A549 (cell line): ENCODE measurements at regions not wholly inside any gene's neighbourhood (a gene's known extent, or its start where the extent isn't known, plus 50 kb on each side); places are given as distances from the start of the nearest gene placed in this dataset.

Experiments
- ATAC-seq, 2 experiments: fragments of 200-7000 bp in 1 of 2; fragments of >200 bp in 1 of 2; cut with Nextera tagmentation in 1 of 2; cut with Tn5 transposase in 1 of 2; 3 replicates each; pipeline versions ENCODE4 v1.8.0 to v1.9.1; 2018 to 2020; ENCODE audit warnings: mild to moderate bottlenecking in 1 of 2, moderate library complexity in 1 of 2
- CTCF ChIA-PET: fragments of 300-600 bp; sonication (Branson Sonifier 250); formaldehyde crosslinking; extraction: SDS; loops from one replicate; lab custom pipeline; 2021; ENCODE audit warnings: antibody characterized with exemption, inconsistent platforms; lab: Yijun Ruan, JAX
- POLR2A ChIA-PET: fragments of 350-600 bp; formaldehyde crosslinking; extraction: SDS; loops from one replicate; lab custom pipeline; 2021; ENCODE audit warnings: antibody characterized with exemption, inconsistent platforms; lab: Yijun Ruan, JAX
- DNase-seq, 2 experiments: peaks; one replicate each; pipeline versions ENCODE4 v3.0.0 to v3.0.0-alpha.2; 2011 to 2016; ENCODE audit warnings: low read depth in 1 of 2, low spot score in 1 of 2
- FAIRE-seq: peaks from 2 replicates; lab custom pipeline; 2011; peaks lifted over from hg19 to GRCh38; lab: Jason Lieb, UNC
- H3K27ac ChIP-seq, 2 experiments: fragments of >200 bp; sonication (Bioruptor Twin); formaldehyde crosslinking; 3 replicates each; pipeline ENCODE4 v1.5.1; 2016 to 2017
- H3K4me1 ChIP-seq: fragments of >200 bp; sonication (Bioruptor Twin); formaldehyde crosslinking; 3 replicates; pipeline ENCODE4 v1.6.1; 2016
- H3K4me2 ChIP-seq: fragments of >200 bp; sonication (Bioruptor Twin); formaldehyde crosslinking; 3 replicates; pipeline ENCODE4 v1.6.1; 2016
- H3K4me3 ChIP-seq: fragments of >200 bp; sonication (Bioruptor Twin); formaldehyde crosslinking; 3 replicates; pipeline ENCODE4 v1.5.1; 2016
- H3K9me3 ChIP-seq: fragments of >200 bp; sonication (Bioruptor Twin); formaldehyde crosslinking; 3 replicates; pipeline ENCODE4 v1.6.1; 2016
- CBX2 ChIP-seq: fragments of 200-600 bp; sonication (generic); IDR thresholded peaks from 2 replicates; pipeline ENCODE4 v1.6.1; 2016; ENCODE audit warnings: low read depth, mild to moderate bottlenecking, borderline replicate concordance
- CTCF ChIP-seq: fragments of >200 bp; sonication (Bioruptor Twin); formaldehyde crosslinking; IDR thresholded peaks from 3 replicates; pipeline ENCODE4 v1.5.1; 2016
- EHF ChIP-seq: fragments of 250-450 bp; sonication (Bioruptor Pico); IDR thresholded peaks from 2 replicates; pipeline ENCODE4 v1.5.0; 2020; ENCODE audit warnings: mild to moderate bottlenecking
- ELK1 ChIP-seq: fragments of 150-350 bp; IDR thresholded peaks from 2 replicates; pipeline ENCODE4 v1.6.1; 2014; ENCODE audit warnings: low read depth, mild to moderate bottlenecking, low read length
- EP300 ChIP-seq, 2 experiments: fragments of >200 bp; sonication (Bioruptor Twin); formaldehyde crosslinking; IDR thresholded peaks; 2 replicates in 1 of 2; 3 replicates in 1 of 2; pipeline ENCODE4 v1.6.1; 2016 to 2017
- ESRRA ChIP-seq: fragments of 150-350 bp; IDR thresholded peaks from 2 replicates; pipeline ENCODE4 v1.6.1; 2014; ENCODE audit warnings: mild to moderate bottlenecking, low read length, borderline replicate concordance
- FOSB ChIP-seq: fragments of 250-450 bp; sonication (Bioruptor Pico); IDR thresholded peaks from 2 replicates; pipeline ENCODE4 v1.5.0; 2020; ENCODE audit warnings: mild to moderate bottlenecking, moderate library complexity
- FOSL2 ChIP-seq, 2 experiments: fragments of 450-650 bp in 1 of 2; fragments of >200 bp in 1 of 2; sonication (Bioruptor Twin) in 1 of 2; formaldehyde crosslinking; IDR thresholded peaks; 2 replicates each; pipeline versions ENCODE4 v1.5.0 to v1.6.1; 2016 to 2020; ENCODE audit warnings: mild to moderate bottlenecking in 1 of 2, moderate library complexity in 1 of 2
- HOXA7 ChIP-seq: fragments of 250-450 bp; sonication (Bioruptor Pico); IDR thresholded peaks from 2 replicates; pipeline ENCODE4 v1.5.0; 2020; ENCODE audit warnings: mild to moderate bottlenecking, moderate library complexity
- HOXB13 ChIP-seq: fragments of 250-450 bp; sonication (Bioruptor Pico); IDR thresholded peaks from 2 replicates; pipeline ENCODE4 v1.5.0; 2020; ENCODE audit warnings: low read depth, mild to moderate bottlenecking, moderate library complexity
- KDM1A ChIP-seq: fragments of 200-600 bp; sonication (generic); IDR thresholded peaks from 2 replicates; pipeline ENCODE4 v1.6.1; 2016; ENCODE audit warnings: low read depth, mild to moderate bottlenecking
- KDM5A ChIP-seq: fragments of 200-600 bp; sonication (generic); IDR thresholded peaks from 2 replicates; pipeline ENCODE4 v1.6.1; 2016; ENCODE audit warnings: antibody characterized with exemption, mild to moderate bottlenecking
- POLR2A ChIP-seq: IDR thresholded peaks from 2 replicates; pipeline ENCODE4 v1.6.1; 2012; ENCODE audit warnings: mild to moderate bottlenecking, low read length
- POLR2AphosphoS2 ChIP-seq: conservative IDR thresholded peaks from 2 replicates; pipeline ENCODE4 v1.6.1; 2012; ENCODE audit warnings: low read length, improper control_type of control experiment, inconsistent platforms
- RAD21 ChIP-seq, 2 experiments: fragments of >200 bp in 1 of 2; sonication (Bioruptor Twin) in 1 of 2; formaldehyde crosslinking in 1 of 2; IDR thresholded peaks in 1 of 2; conservative IDR thresholded peaks in 1 of 2; 2 replicates in 1 of 2; 3 replicates in 1 of 2; pipeline ENCODE4 v1.6.1; 2012 to 2018; ENCODE audit warnings: inconsistent platforms in 1 of 2
- RARB ChIP-seq: fragments of 250-450 bp; sonication (Bioruptor Pico); IDR thresholded peaks from 2 replicates; pipeline ENCODE4 v1.8.0; 2021; ENCODE audit warnings: mild to moderate bottlenecking, moderate library complexity
- REST ChIP-seq: fragments of 200-600 bp; sonication (generic); IDR thresholded peaks from 2 replicates; pipeline ENCODE4 v1.6.1; 2016; ENCODE audit warnings: antibody characterized with exemption, mild to moderate bottlenecking, moderate library complexity
- RNF2 ChIP-seq: fragments of 200-600 bp; sonication (generic); IDR thresholded peaks from 2 replicates; pipeline ENCODE4 v1.6.1; 2016; ENCODE audit warnings: low read depth, mild to moderate bottlenecking, antibody characterized with exemption, moderate library complexity, borderline replicate concordance
- SREBF2 ChIP-seq: fragments of 450-650 bp; IDR thresholded peaks from 2 replicates; pipeline ENCODE4 v1.6.1; 2014; ENCODE audit warnings: mild to moderate bottlenecking, moderate library complexity
- TP53 ChIP-seq: fragments of 250-450 bp; sonication (Bioruptor Pico); IDR thresholded peaks from 2 replicates; pipeline ENCODE4 v1.5.0; 2021; ENCODE audit warnings: mild to moderate bottlenecking, moderate library complexity
- ZNF302 ChIP-seq: fragments of 250-450 bp; sonication (Bioruptor Pico); IDR thresholded peaks from 2 replicates; pipeline ENCODE4 v1.9.0; 2021; ENCODE audit warnings: inconsistent platforms, mild to moderate bottlenecking, moderate library complexity
- WGBS: methylation state at CpG from one replicate; pipeline ENCODE4 v1.1.6; 2017; ENCODE audit errors: missing lambda C conversion rate; 5-methylcytosine and 5-hydroxymethylcytosine counted together

GRCh38 chr12:19692566-19692965 lies 253.3 kb downstream of the AEBP2 start:
- FAIRE-seq (no peak), DNase-seq (no peak), ATAC-seq (no peak)
- Histone ChIP-seq H3K27ac (no peak overlapping the region), H3K4me3 (no peak overlapping the region), H3K4me2 (no peak overlapping the region), H3K9me3 (no peaks in the 10 kb centered on the region), H3K4me1 (no peaks in the 10 kb centered on the region)
- 39% methylated on average over 1 of the region's 1 CpG for WGBS
- no peak for TF ChIP-seq ZNF302 (CRISPR knock-in tag)
- TF ChIP-seq EHF (CRISPR knock-in tag), result no peak
- no peak for TF ChIP-seq SREBF2
- TF ChIP-seq EP300 (IDR thresholded peaks at IDR 0.05), result no peak
- TF ChIP-seq HOXB13 (CRISPR knock-in tag), result no peak
- no peak for TF ChIP-seq RNF2
- TF ChIP-seq ELK1, result no peak
- CTCF ChIA-PET, result interaction anchor here (0.7 to 1.1 kb wide), 2 partner anchors 10 to 31 kb away, joined by 3 to 4 read pairs; no protein-coding TSS in a partner anchor
- POLR2A ChIA-PET, result no interaction called here

- no peaks in the 10 kb centered on the region for H3K9me3 ChIP-seq
- ATAC-seq (no peak), FAIRE-seq (no peak), DNase-seq (no peak)
- ChIA-PET CTCF (interaction anchor here (0.7 kb wide), 1 partner anchor 633 kb away, joined by 3 read pairs; no protein-coding TSS in a partner anchor), POLR2A (no interaction called here)
- TF ChIP-seq RARB (CRISPR knock-in tag), result no peak
- TF ChIP-seq TP53 (CRISPR knock-in tag), result no peak
- no peak for TF ChIP-seq RAD21 (conservative IDR thresholded peaks at IDR 0.05 in 1 of 2, IDR thresholded peaks at IDR 0.05 in 1 of 2)
- no peak for TF ChIP-seq ESRRA
- no peak for TF ChIP-seq ZNF302 (CRISPR knock-in tag)
- no peak for TF ChIP-seq REST
- TF ChIP-seq POLR2AphosphoS2, result no peak
- TF ChIP-seq KDM1A, result no peak
- H3K4me2 ChIP-seq, result no peak overlapping the region
- WGBS, result 56% methylated on average over 3 of the region's 3 CpGs
- no peak overlapping the region for H3K4me3 ChIP-seq
- H3K4me1 ChIP-seq, result no peaks in the 10 kb centered on the region
- no peak overlapping the region for H3K27ac ChIP-seq
Observed at GRCh38 chr12:19694627-19695026, 255.3 kb downstream of the AEBP2 start.

- DNase-seq, result no peak
- TF ChIP-seq HOXA7 (no peak), FOSB (CRISPR knock-in tag) (no peak), CTCF (no peak), CBX2 (no peak), POLR2A (no peak), FOSL2 (IDR thresholded peaks at IDR 0.05) (no peak), FOSL2 (CRISPR knock-in tag; IDR thresholded peaks at IDR 0.05) (no peak), POLR2AphosphoS2 (no peak), KDM5A (no peak), KDM1A (no peak), REST (no peak), RNF2 (no peak)
Observed at GRCh38 chr12:19695244-19696098, 256.2 kb downstream of the AEBP2 start.

More at GRCh38 chr12:19695244-19696098, 256.2 kb downstream of the AEBP2 start:
- H3K4me3 ChIP-seq, result no peak overlapping the region
- ATAC-seq (no peak), FAIRE-seq (no peak)
- no peaks in the 10 kb centered on the region for H3K4me1 ChIP-seq
- no peaks in the 10 kb centered on the region for H3K9me3 ChIP-seq
- H3K27ac ChIP-seq, result no peak overlapping the region
- no peak overlapping the region for H3K4me2 ChIP-seq
- ChIA-PET CTCF (interaction anchor here (0.7 to 1.2 kb wide), 2 partner anchors 9 to 22 kb away, joined by 3 read pairs; no protein-coding TSS in a partner anchor), POLR2A (no interaction called here)
- 70% methylated on average over 3 of the region's 3 CpGs for WGBS
